Nephron progenitor cell (in vitro differentiated cells): ENCODE measurements at regions not wholly inside any gene's neighbourhood (a gene's known extent, or its start where the extent isn't known, plus 50 kb on each side); places are given as distances from the start of the nearest gene placed in this dataset.
"Not testable (repeated sequence)": the region's sequence is repeated elsewhere in the genome, so short reads cannot be mapped to it uniquely, and the experiment has no call there.

Experiments
- DNase-seq: peaks from one replicate; pipeline ENCODE4 v3.0.0; 2021
- H3K27ac Mint-ChIP-seq: 2 replicates; pipeline ENCODE4 v1.8.0; 2021; ENCODE audit warnings: mild to moderate bottlenecking, moderate library complexity, mixed read lengths
- H3K27me3 Mint-ChIP-seq: 2 replicates; pipeline ENCODE4 v1.8.0; 2021; ENCODE audit warnings: mild to moderate bottlenecking, low read depth, mixed read lengths; ENCODE audit not compliant: poor library complexity
- H3K36me3 Mint-ChIP-seq: 2 replicates; pipeline ENCODE4 v1.8.0; 2021; ENCODE audit warnings: low read depth, mixed read lengths
- H3K4me1 Mint-ChIP-seq: 2 replicates; pipeline ENCODE4 v1.8.0; 2021; ENCODE audit warnings: mixed read lengths
- H3K4me3 Mint-ChIP-seq: 2 replicates; pipeline ENCODE4 v1.8.0; 2021; ENCODE audit warnings: mild to moderate bottlenecking, moderate library complexity, mixed read lengths
- H3K9me3 Mint-ChIP-seq: 2 replicates; pipeline ENCODE4 v1.8.0; 2021; ENCODE audit warnings: mild to moderate bottlenecking, moderate library complexity, mixed read lengths
- CTCF ChIP-seq: fragments of 200-600 bp; sonication (generic); IDR thresholded peaks from 2 replicates; pipeline ENCODE4 v1.5.0; 2021; ENCODE audit warnings: antibody characterized with exemption

- TF ChIP-seq CTCF, result no peak
- no peaks in the 10 kb centered on the region for H3K9me3 Mint-ChIP-seq
- no peaks in the 10 kb centered on the region for H3K36me3 Mint-ChIP-seq
- no peak overlapping the region for H3K4me3 Mint-ChIP-seq
- peaks cover 66% of the 10 kb centered on the region for H3K4me1 Mint-ChIP-seq
- no peak for DNase-seq
- peaks cover 4% of the 10 kb centered on the region for H3K27me3 Mint-ChIP-seq
- H3K27ac Mint-ChIP-seq, result no peak overlapping the region
These were observed 62.9 kb upstream of the ZNF217 start for GRCh38 chr20:53656293-53657202.

- no peak for DNase-seq
- no peak for TF ChIP-seq CTCF
- Mint-ChIP-seq H3K4me3 (no peak overlapping the region), H3K9me3 (no peaks in the 10 kb centered on the region), H3K27ac (no peak overlapping the region), H3K27me3 (peaks cover 4% of the 10 kb centered on the region), H3K4me1 (peaks cover 58% of the 10 kb centered on the region), H3K36me3 (no peaks in the 10 kb centered on the region)
These were observed 62.1 kb upstream of the ZNF217 start for GRCh38 chr20:53655625-53656292.

GRCh38 chr20:53654932-53655624 lies 61.4 kb upstream of the ZNF217 start:
- Mint-ChIP-seq H3K36me3 (no peaks in the 10 kb centered on the region), H3K27me3 (peaks cover 4% of the 10 kb centered on the region), H3K4me1 (peaks cover 51% of the 10 kb centered on the region), H3K9me3 (no peaks in the 10 kb centered on the region), H3K4me3 (no peak overlapping the region), H3K27ac (no peak overlapping the region)
- TF ChIP-seq CTCF, result no peak
- no peak for DNase-seq

GRCh38 chr20:53654521-53654920 lies 60.9 kb upstream of the ZNF217 start:
- not testable (repeated sequence) for H3K27ac Mint-ChIP-seq, H3K36me3 Mint-ChIP-seq, H3K4me3 Mint-ChIP-seq, H3K27me3 Mint-ChIP-seq, H3K9me3 Mint-ChIP-seq, DNase-seq
- peaks cover 45% of the 10 kb centered on the region for H3K4me1 Mint-ChIP-seq

GRCh38 chr20:53652859-53653517 lies 59.3 kb upstream of the ZNF217 start:
- no peak for TF ChIP-seq CTCF
- DNase-seq, result no peak

More at GRCh38 chr20:53652859-53653517, 59.3 kb upstream of the ZNF217 start:
- H3K4me1 Mint-ChIP-seq, result peaks cover 39% of the 10 kb centered on the region
- peak overlapping the region; percentile 89 for H3K27ac Mint-ChIP-seq
- no peaks in the 10 kb centered on the region for H3K36me3 Mint-ChIP-seq
- peaks cover 4% of the 10 kb centered on the region for H3K27me3 Mint-ChIP-seq
- H3K4me3 Mint-ChIP-seq, result no peak overlapping the region
- H3K9me3 Mint-ChIP-seq, result no peaks in the 10 kb centered on the region
